ENCODE measurements at regions not wholly inside any gene's neighbourhood (a gene's known extent, or its start where the extent isn't known, plus 50 kb on each side); places are given as distances from the start of the nearest gene placed in this dataset.

- Histone ChIP-seq H3K36me3 (ENCODE audit: control insufficient read depth, insufficient read depth, low read length) (no peaks in the 10 kb centered on the region), H3K27me3 (replicated peaks; ENCODE audit: control insufficient read depth, insufficient read depth, low read length) (no peaks in the 10 kb centered on the region; the same call in 1 of the 2 replicates), H3K4me3 (replicated peaks; ENCODE audit: low read depth, low read length) (no peak overlapping the region)
- TF ChIP-seq CTCF (IDR thresholded peaks at IDR 0.05; ENCODE audit: insufficient read depth, low read length, poor library complexity, severe bottlenecking) = no peak
- DNase-seq (ENCODE audit: extremely low read depth, insufficient read length) = no peak
Measured at GRCh38 chr2:239787538-239788050, 237.5 kb downstream of the NDUFA10 start.

GRCh38 chr2:239786791-239787190, 238.4 kb downstream of the NDUFA10 start:
- no peak for TF ChIP-seq CTCF (IDR thresholded peaks at IDR 0.05; ENCODE audit: insufficient read depth, low read length, poor library complexity, severe bottlenecking)
- H3K27me3 ChIP-seq (replicated peaks; ENCODE audit: control insufficient read depth, insufficient read depth, low read length) = no peaks in the 10 kb centered on the region

GRCh38 chr2:239781454-239781853, 243.7 kb downstream of the NDUFA10 start:
- Histone ChIP-seq H3K36me3 (ENCODE audit: control insufficient read depth, insufficient read depth, low read length) (no peaks in the 10 kb centered on the region), H3K4me3 (replicated peaks; ENCODE audit: low read depth, low read length) (no peak overlapping the region), H3K27me3 (replicated peaks; ENCODE audit: control insufficient read depth, insufficient read depth, low read length) (no peaks in the 10 kb centered on the region; the same call in 1 of the 2 replicates)
- no peak for TF ChIP-seq CTCF (IDR thresholded peaks at IDR 0.05; ENCODE audit: insufficient read depth, low read length, poor library complexity, severe bottlenecking)
- no peak for DNase-seq (ENCODE audit: extremely low read depth, insufficient read length)

More at GRCh38 chr2:239786791-239787190, 238.4 kb downstream of the NDUFA10 start:
- H3K36me3 ChIP-seq (ENCODE audit: control insufficient read depth, insufficient read depth, low read length) = no peaks in the 10 kb centered on the region
- DNase-seq (ENCODE audit: extremely low read depth, insufficient read length) = no peak
- no peak overlapping the region for H3K4me3 ChIP-seq (replicated peaks; ENCODE audit: low read depth, low read length)

GRCh38 chr2:239780236-239780994, 244.7 kb downstream of the NDUFA10 start:
- TF ChIP-seq CTCF (IDR thresholded peaks at IDR 0.05; ENCODE audit: insufficient read depth, low read length, poor library complexity, severe bottlenecking) = no peak
- H3K4me3 ChIP-seq (replicated peaks; ENCODE audit: low read depth, low read length) = no peak overlapping the region
- no peak for DNase-seq (ENCODE audit: extremely low read depth, insufficient read length)
- H3K36me3 ChIP-seq (ENCODE audit: control insufficient read depth, insufficient read depth, low read length) = no peaks in the 10 kb centered on the region
- no peaks in the 10 kb centered on the region; the same call in 1 of the 2 replicates for H3K27me3 ChIP-seq (replicated peaks; ENCODE audit: control insufficient read depth, insufficient read depth, low read length)

GRCh38 chr2:239779584-239779983, 245.6 kb downstream of the NDUFA10 start:
- no peak for TF ChIP-seq CTCF (IDR thresholded peaks at IDR 0.05; ENCODE audit: insufficient read depth, low read length, poor library complexity, severe bottlenecking)
- Histone ChIP-seq H3K4me3 (replicated peaks; ENCODE audit: low read depth, low read length) (no peak overlapping the region), H3K27me3 (replicated peaks; ENCODE audit: control insufficient read depth, insufficient read depth, low read length) (no peaks in the 10 kb centered on the region; the same call in 1 of the 2 replicates), H3K36me3 (ENCODE audit: control insufficient read depth, insufficient read depth, low read length) (no peaks in the 10 kb centered on the region)
- no peak for DNase-seq (ENCODE audit: extremely low read depth, insufficient read length)

All from GM06990 (cell line).